Keratinocyte (primary cell): ENCODE measurements at regions not wholly inside any gene's neighbourhood (a gene's known extent, or its start where the extent isn't known, plus 50 kb on each side); places are given as distances from the start of the nearest gene placed in this dataset.

Experiments used
- CTCF ChIP-seq, 3 experiments: IDR thresholded peaks in 1 of 3; conservative IDR thresholded peaks in 1 of 3; optimal IDR thresholded peaks in 1 of 3; 2 replicates in 2 of 3; 3 replicates in 1 of 3; pipeline versions ENCODE3 to v1.5.1; 2011; ENCODE audit warnings: low read length in 3 of 3, mild to moderate bottlenecking in 3 of 3, moderate library complexity in 2 of 3, control low read depth in 1 of 3, inconsistent platforms in 1 of 3; ENCODE audit not compliant: insufficient read depth in 2 of 3; ENCODE audit errors: extremely low read depth in 1 of 3
- EZH2 ChIP-seq: IDR thresholded peaks from one replicate; pipeline ENCODE4 v1.6.1; 2012; ENCODE audit warnings: inconsistent platforms, mild to moderate bottlenecking, low read length, moderate library complexity

DNA sequence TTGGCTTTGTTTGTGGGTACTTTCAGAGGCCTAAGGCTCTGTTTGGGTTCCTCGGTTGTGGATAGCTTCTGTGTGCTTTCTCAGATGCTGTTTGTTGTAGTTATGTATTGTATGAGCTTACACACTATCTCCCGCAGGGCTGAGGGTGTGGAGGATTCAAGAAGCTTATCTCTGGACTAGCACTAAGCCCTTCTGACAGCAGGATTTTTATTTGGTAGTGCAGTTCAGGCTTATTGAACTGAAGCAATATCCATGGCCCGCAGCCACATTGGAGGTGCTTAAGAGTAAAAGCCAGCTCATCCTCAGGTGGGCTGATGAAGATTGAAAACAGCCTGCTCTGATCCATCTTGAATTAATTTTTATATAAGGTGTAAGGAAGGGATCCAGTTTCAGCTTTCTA, 128.2 kb downstream of the RASGEF1B start:
- TF ChIP-seq CTCF (optimal IDR thresholded peaks at IDR 0.05 in 1 of 3, IDR thresholded peaks at IDR 0.05 in 1 of 3, conservative IDR thresholded peaks at IDR 0.05 in 1 of 3; ENCODE audit: extremely low read depth in 1 of 3, insufficient read depth in 2 of 3, low read length in 3 of 3) (no peak), EZH2 (no peak)
